T-helper 2 cell (primary cell): ENCODE measurements at regions not wholly inside any gene's neighbourhood (a gene's known extent, or its start where the extent isn't known, plus 50 kb on each side); places are given as distances from the start of the nearest gene placed in this dataset.

Source experiments
- DNase-seq, 5 experiments: peaks; one replicate each; pipeline versions ENCODE4 v3.0.0 to v3.0.0-alpha.2; 2012 to 2022

GRCh38 chr18:24741321-24741720, 280.9 kb downstream of the HRH4 start:
- no peak for DNase-seq

GRCh38 chr18:24741965-24742724, 281.7 kb downstream of the HRH4 start:
- DNase-seq, result no peak

- DNase-seq, result no peak
Measured at GRCh38 chr18:24754583-24755253, 294.3 kb downstream of the HRH4 start.

DNA sequence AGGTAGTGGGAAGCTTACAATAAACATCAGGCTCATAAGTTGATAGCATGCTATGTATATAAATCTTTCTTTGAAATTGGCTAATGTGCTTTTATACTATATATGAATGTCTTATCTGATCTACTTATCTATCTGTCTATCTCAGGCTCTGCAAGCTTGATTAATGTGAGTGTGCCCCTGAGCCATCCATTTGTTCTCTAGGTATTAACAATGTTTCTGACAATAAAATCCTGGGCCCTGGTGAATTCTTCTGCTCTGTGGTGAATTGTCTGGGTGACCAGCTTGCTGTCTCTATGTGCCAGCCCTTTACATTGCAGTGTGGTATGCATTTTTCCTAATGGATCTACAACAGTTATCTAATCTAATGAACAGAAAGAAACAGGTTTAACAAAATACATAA, 295.9 kb downstream of the HRH4 start:
- DNase-seq, result no peak

GRCh38 chr18:24757134-24757533, 296.7 kb downstream of the HRH4 start:
- DNase-seq, result no peak

DNA sequence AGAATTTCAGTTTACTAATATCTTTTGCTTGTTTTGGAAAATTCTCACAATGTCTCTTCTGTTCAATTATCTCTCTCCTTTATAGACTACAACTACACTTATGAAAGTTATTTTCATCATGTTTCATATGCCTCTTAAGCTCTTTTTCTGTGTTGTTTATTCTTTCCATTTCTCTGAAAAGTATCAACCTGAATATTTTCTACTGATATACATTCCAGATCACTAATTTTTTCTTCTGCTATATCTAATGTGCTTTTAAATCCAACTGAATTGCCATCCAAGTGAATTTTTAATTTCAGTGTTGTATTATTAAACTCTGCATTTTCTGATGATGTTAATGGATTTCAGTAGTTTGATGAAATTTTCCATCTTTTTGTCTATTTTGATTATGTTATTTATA, 301.3 kb downstream of the HRH4 start:
- DNase-seq, result no peak

- no peak for DNase-seq
Measured at GRCh38 chr18:24762511-24762910, 302.1 kb downstream of the HRH4 start.

DNA sequence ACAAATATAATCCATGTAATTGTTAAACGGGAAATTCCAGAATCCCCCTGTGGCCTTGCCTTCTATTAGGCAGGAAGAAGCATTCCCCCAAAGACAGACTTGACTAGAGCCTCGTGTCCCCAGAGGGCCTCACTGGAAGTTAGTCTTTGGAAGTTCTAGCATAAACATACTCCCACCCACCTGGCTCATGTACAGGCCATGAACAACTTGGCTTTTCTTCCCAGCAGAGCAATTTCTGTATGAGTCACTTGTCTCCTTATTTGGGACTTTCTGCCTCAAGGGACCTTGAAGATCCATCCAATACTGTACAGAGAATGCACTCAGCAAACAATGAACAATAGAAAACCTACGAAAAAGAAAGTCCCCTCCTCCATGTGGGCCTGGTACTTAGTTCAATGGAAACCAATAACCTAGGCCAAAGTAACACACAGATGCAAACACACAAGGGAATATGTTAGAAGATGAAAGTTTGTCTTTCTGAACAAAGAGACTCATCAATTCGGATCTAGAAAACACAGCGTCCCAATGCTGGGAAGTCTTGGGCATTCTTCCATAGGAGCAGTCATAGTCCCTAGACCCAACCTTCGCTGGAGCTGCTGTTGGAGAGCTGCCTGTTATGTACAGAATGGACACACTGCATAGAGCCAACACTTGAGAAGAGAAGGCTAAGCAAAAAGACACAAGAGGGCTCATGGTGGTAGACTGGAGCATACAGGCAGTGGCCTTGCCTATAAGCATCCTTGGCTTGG, 303.5 kb downstream of the HRH4 start:
- no peak for DNase-seq

DNA sequence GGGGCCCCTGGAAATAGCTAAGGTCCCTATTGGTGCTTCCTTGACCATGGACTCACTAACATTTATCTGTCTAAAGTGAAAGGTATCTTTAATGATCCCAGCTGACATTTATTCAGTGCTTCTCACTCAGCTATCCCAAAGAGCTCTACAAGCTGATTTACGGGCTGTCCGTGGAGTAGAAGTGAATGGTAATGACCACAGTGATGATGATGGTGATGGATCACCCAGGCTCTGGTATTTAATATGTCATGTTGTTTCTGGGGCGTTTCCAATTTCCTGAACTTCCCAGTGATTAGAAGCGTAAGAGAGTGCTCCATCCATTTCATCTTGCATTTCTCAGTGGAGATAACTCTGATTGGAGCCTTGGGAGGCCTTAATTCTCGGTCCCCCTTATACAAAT, 304.3 kb downstream of the HRH4 start:
- no peak for DNase-seq

DNA sequence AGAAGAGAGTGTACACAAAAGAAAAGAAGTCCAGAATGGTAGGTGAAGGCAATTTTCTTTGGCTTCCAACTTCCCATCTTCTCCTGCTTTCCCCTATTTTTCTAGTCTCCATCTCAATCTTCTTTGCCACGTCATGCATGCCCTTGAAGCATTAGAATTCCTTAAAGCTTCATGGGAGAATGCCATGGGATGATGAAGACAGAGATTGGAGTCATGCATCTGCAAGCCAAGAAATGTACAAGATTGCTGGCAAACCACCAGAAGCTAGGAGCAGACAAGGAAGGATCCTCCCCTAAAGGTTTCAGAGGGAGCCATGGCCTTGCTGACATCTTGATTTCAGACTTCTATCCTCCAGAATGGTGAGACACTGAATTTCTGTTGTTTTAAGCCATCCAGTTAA, 305.9 kb downstream of the HRH4 start:
- no peak for DNase-seq

DNA sequence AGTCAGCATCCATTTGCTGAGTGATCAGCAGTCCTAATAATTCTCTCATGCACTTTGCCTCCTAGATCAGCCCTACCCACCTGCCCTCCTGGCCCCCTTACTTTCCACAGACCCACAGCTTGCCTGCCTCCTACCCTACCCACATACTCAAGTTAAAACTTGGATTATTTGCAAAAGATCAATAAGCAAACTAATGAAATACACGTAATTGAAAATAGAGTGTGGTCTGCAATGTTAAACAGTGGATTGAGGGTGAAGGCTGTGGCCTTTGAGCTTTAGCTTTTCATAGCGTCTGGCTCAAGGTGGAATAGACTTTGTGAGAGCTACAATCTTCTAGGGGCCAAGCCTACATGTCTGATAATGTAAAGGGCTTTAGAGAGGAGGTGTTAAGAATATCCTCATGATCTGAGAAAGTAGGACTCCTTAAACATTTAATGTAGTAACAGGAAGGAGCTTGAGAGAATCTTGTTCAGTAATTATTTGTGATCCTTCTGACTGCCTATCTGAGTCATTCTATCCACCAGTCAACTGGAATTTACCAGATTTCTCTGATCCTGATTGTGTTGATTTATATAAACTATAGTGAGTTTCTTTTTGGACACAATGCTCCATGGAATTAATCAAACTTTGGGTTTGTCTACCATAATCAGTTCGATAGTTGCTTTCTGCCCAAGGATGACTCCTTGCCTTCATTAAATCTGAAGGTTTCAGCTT, 310.0 kb downstream of the HRH4 start:
- no peak for DNase-seq

DNA sequence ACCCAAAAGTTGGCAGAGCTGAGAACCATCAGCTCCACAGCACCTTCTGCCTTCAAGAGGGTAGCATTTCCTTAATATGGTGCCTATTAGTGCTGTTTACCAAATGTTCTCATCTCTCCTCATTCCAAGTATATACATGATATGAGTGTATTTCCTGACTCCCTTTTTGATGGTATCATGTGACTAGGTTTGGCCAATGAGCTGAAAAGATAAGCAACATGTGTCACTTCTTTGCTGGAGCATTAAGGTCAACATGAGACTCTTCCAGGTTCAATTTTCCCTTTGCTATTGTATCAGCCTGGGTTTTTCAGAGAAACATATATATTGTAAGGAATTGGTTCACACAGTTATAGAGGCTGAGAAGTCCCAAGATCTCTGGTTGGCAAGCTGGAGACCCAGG, 310.9 kb downstream of the HRH4 start:
- DNase-seq, result no peak

DNA sequence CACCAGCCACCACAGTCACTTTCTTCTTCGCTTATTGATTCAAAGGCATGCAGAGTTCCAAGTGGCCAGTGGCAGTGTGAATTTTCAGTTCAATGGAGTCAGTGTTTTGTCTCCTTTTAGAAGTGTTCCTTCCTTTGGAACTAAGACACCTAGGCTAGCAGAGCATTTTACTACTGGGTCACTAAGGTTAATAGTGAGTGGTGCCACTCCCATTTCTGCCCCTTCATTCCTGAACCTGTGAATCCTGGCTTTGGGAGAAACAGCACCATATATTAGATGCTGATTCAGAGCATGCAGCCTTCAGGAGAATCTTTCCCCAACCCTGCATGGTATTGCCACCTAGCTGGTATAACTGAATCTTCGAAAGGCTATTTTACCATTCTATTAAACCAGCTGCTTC, 312.7 kb downstream of the HRH4 start:
- no peak for DNase-seq

GRCh38 chr18:24776019-24776418, 315.6 kb downstream of the HRH4 start:
- DNase-seq, result no peak

GRCh38 chr18:24778810-24779418, 318.5 kb downstream of the HRH4 start:
- no peak for DNase-seq

- no peak for DNase-seq
Measured at GRCh38 chr18:24782566-24782965, 322.1 kb downstream of the HRH4 start.

DNA sequence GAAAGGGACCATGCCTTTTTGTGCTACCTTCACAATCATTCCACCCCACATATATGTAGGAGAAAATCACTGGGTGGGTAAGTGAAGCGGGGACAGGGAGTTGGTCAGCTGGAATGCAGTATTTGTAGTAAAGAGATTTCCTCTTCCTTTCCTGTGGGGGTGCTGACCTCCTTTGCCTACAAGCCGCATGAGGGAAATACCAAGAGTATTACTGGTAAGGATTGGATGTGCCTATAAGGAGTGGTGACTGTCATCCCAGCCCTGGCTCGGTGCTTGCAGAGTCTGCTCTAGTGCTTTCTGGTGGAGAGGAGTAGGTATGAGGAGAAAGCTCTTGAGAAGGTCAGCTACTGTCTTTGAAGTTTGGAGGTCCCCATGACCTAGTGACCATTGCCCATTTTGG, 324.6 kb downstream of the HRH4 start:
- no peak for DNase-seq

GRCh38 chr18:24786027-24786426, 325.6 kb downstream of the HRH4 start:
- no peak for DNase-seq

DNA sequence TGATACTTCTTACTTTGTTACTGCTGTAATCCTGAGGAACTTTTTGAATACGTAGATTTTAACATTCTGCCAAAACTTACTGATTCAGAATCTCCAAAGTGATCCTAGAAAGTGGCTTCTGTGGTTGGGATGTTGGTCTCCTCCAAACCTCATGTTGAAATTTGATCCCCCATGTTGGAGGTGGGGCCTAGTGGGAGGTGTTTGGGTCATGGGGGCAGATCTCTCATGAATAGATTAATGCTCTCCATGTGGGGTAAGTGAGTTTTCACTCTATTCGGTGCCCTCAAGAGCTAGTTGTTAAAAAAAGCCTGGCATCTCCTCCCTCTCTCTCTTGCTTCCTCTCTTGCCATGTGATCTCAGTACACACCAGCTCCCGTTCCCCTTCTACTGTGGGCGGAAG, 329.9 kb downstream of the HRH4 start:
- DNase-seq, result no peak

GRCh38 chr18:24791751-24792545, 331.5 kb downstream of the HRH4 start:
- no peak for DNase-seq

- no peak for DNase-seq
Measured at GRCh38 chr18:24793742-24794141, 333.3 kb downstream of the HRH4 start.

- no peak for DNase-seq
Measured at GRCh38 chr18:24795129-24795528, 334.7 kb downstream of the HRH4 start.
